ENCODE measurements at regions not wholly inside any gene's neighbourhood (a gene's known extent, or its start where the extent isn't known, plus 50 kb on each side); places are given as distances from the start of the nearest gene placed in this dataset.

- no peak for TF ChIP-seq CTCF (IDR thresholded peaks at IDR 0.05)
- TF ChIP-seq POLR2A (IDR thresholded peaks at IDR 0.05) = no peak
Measured at GRCh38 chr17:53971361-53971760, 148.6 kb downstream of the KIF2B start.

Data from uterus (tissue), 2 donors.